ENCODE measurements at regions not wholly inside any gene's neighbourhood (a gene's known extent, or its start where the extent isn't known, plus 50 kb on each side); places are given as distances from the start of the nearest gene placed in this dataset.

DNA sequence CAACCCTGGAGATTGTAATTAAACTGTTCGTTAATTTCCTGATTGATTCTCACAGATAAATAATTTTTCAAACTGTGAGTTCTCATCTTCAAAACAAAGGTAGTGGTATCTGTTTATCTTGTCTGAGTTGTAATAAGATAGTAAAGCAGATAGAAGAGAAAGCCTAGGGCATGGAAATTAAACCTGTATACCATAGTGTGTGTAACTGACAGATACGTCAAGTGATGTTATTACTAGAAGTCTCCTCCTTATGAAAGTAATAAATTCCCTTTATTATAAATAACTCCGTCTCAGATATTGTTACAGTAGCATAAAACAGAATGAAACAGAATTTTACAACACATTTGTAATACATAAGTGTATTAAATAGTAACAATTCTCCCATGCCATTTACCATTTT lies 1065.1 kb downstream of the SLITRK1 start:
- DNase-seq (ENCODE audit: low read depth): no peak

DNA sequence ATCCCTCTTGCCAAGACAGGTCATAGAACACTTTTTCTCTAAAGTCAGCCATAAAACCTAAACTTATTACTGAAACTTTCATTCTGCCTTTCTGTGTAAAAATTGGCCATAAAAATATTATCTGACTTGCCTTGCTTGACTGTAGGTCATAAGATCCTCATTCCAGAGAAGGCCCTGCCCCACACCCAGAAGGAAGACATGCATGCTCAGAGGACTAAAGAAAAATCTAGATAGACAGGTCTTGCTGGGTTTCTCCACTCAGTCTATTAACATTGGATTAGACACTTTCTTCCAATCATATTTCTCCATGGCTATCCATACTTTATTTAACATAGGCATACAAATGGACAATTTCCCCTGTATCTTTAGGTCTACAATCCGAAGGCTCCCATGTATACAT lies 1066.5 kb downstream of the SLITRK1 start:
- DNase-seq (ENCODE audit: low read depth): no peak

DNA sequence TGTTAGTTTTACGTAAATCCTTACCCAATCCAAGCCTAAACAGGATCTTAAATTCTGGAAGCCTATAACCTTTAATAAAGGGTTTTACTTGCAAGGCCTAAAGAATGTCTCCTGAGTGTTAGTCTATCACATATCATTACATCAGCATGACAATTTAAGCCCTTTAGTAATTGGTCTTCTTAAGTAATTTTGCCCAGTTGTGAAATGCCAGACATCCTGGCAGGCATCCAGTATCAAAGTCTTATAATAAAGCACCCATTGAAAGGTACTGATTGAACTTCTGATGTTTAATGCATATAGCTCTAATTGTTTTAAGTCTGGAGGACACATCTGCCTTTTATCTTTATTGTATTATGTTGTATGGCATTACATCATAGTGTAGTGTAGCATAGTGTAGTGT lies 1078.9 kb downstream of the SLITRK1 start:
- DNase-seq (ENCODE audit: low read depth): no peak

DNA sequence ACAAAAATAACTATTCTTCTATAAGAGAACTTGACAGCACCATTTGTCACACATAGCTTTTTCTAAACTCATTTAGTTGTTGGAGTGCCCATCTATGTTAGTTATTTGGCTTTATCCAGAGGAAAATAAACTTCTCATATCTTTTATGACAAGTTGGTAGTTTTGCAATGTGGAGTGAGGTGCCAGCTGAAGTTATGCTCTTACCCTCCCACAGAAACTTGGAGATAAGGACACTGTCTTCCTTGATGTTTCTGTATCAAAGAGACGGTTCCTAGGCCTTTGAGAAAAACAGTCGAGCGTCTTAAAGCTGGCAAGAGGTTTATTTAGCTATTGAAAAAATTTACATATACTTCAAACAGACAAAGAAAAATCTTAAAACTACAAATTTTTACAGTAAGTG lies 1079.7 kb downstream of the SLITRK1 start:
- DNase-seq (ENCODE audit: low read depth): no peak

DNA sequence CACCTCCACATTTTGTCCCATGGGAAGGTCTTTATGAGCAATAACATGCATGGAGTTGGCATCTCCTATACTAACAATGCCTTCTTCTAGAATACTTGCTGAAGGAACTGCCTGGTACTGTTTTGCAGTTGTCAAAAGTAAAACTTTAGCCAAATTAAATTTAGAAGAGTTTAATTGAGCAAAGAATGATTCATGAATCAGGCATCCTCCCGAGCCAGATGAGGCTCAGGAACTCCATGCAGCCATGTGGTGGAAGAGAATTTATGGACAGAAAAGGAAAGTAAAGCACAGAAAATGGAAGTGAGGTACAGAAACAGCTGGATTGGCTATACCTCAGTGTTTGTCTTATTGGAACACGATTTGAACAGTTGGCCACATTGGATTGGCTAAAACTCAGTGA lies 1081.9 kb downstream of the SLITRK1 start:
- peak; percentile 23 for DNase-seq (ENCODE audit: low read depth)

DNA sequence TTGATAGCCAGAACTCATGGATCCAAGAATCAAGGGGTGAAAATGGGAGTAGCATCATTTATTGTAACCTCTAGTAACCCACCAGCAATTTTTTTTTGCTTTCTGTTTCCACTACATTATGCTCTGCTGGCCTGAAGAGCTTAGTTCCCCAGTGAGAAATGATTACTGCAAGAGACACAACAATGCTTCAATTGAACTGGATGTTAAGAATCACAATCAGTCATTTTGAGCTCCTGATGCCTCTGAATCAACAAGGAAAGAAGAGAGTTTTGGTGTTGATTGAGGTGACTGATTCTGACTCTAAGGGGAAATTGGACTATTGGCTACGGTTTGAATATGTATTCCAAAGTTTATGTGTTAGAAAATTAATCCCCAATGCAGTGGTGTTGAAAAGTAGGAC lies 1084.4 kb downstream of the SLITRK1 start:
- DNase-seq (ENCODE audit: low read depth): no peak

DNA sequence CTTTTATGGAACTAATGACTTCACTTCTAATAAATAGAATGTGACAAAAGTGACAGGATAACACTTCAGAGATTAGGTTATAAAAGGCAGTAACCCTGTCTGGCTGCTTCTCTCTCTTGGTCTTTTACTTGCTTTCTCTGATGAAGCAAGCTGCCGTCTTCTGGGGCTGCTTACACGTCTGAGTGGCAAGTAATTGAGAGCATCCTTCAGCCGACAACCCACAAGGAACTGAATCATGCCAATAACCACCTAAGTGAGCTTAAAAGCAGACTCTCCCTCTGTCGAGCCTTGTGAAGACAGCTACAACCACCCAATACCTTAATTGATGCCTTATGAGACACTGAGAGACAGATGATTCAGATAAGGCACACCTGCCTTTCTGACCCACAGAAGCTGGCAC lies 1091.2 kb downstream of the SLITRK1 start:
- no peak for DNase-seq (ENCODE audit: low read depth)

DNA sequence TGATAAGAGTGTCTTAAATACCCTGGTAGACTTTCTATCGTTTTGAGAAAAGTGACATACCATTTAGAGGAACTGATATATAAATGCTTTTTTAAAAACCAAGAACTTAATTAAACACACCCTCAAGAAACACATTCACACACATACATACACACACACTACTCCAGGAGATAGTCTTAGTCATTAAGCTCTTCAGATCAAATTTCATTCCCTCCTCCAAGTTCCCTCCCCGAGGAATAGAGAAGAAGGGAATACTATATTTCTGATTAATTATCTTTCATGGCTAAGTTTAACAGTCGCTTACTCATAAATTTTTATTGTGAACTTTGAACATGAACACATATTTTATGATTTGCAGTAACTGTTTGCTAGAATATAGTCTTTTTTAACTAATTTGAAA lies 1109.5 kb downstream of the SLITRK1 start:
- DNase-seq (ENCODE audit: low read depth): peak; percentile 17

DNA sequence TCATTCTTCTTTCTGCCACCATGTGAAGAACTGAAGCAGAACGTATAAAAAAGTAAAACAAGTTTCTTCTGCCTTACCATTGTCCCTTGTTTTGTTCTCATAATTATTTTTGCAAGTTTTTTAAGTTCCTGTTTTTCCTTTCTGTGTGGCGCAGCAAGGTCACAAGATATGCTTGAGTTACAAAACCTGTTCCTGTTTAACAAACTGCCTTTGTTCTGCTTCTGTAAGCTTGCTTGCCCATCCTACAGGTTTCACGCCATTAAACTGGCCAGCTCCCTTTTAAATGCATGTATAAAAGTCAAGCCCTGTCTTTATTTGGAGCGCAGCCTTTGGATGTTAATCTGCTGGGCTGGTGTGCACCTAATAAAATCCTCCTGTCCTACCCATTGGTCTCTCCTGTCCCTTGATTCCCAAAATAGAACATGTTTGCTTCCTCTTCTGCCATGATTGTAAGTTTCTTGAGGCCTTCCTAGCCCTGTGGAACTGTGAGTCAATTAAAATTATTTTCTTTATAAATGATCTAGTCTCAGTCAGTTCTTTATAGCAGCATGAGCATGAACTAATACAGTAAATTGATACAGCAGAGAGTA lies 1115.4 kb downstream of the SLITRK1 start:
- no peak for DNase-seq (ENCODE audit: low read depth)

DNA sequence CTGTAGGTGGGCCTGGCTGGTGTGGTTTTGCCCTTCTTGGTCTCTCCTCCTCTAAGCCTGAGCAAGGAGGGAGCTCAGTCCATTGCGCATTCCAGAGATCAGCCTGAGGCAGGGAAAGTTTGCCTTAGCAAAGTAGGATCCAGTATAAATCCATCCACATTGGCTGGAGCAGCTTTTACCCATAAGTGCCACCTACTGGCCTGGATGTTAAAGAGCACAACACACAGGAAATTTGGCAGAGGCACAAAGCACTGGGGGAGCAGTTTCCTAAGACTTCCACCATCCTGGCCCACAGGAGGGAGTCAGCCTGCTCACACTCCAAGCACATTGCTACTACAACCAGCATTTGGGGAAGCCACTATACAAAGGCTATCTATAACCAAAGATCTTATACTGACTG lies 1124.2 kb downstream of the SLITRK1 start:
- DNase-seq (ENCODE audit: low read depth): peak; percentile 46

DNA sequence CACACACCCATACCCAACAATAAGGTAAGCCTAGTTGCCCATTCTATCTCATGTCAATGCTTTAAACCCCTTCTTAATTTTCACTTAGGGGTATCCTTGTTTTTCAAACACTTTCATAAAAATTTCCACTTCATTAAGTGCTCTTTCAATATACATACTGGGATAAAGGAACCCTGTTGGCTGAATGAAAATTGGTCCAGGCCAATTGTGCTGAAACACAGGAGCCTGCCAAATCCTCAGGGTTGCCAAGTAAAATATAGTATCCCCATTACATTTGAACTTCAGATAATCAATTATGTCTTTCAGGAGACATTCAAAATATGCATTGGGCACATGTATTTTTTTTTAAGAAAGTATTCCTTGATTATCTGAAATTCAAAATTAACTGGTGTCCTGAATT lies 1131.1 kb downstream of the SLITRK1 start:
- no peak for DNase-seq (ENCODE audit: low read depth)

DNA sequence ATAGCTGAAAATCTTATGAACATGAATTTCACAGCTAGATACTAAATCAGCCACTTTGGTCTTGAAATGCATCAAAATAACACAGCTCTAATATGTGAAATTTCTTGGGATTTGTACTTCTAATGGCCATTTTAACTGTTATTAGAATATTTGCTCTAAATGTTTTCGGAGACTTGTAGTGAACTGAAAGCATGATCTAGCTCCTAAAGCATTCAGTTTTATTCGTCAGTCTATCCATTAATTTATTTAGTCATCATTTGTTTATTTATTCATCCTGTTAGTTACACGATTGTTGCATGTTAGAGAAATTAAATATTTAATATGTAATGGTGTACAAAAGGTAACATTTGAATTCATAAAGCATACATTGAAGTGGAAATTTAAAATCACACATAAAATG lies 1132.7 kb downstream of the SLITRK1 start:
- DNase-seq (ENCODE audit: low read depth): peak; percentile 36

DNA sequence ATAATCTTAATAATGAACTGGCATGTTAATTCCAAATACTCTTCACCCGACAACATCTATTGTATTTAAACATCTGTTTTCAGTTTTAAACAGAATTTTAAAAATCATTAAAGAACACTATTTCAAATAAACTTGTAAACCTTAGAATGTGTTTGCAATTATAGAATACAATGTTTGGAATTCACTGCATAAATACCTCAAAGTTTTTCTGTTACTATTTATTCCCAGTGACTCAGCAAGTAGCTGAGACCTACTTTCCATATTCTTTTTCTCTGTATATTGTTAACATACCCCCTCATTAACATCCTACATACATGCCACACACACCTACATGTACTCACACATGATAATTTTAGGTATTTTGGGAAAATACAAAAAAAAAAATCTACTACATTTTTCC lies 1134.3 kb downstream of the SLITRK1 start:
- DNase-seq (ENCODE audit: low read depth): peak; percentile 20

DNA sequence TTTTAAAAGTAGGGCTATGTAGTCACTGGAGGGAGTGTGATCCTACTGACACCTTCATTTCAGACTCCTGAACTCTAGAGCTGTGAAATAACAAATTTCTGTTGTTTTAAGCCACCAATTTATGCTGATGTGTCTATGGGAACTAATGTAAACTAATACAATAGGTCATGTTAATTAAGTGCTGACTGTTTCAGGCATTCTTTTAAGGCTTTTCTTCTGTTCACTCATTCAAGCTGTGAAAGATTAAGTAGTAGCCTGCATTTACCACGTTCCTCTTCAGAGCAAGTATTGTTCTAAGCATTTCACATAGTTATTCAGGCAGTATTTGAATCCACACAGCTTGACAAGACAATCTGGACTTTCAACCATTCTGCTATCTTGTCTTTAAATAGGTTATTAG lies 1135.0 kb downstream of the SLITRK1 start:
- no peak for DNase-seq (ENCODE audit: low read depth)

DNA sequence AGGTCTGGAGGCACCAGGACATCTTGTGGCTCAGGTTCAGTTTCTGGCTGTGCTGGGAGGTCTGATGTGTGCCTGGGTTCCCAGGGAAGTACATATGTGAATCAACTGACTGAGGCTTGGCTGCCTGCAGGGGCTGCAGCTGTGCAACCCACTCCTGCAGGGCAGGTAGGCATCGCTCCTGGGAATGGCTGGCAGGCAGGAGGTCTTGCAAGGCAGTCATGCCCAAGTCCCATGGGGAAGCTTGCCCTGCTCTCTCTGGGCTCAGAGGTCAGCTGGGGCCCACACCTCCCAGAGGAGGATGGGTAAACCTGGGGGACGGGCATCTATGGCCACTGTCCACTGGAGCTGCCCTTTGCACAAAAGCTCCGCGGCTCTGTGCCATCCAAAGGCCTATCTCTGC lies 1141.8 kb downstream of the SLITRK1 start:
- no peak for DNase-seq (ENCODE audit: low read depth)

DNA sequence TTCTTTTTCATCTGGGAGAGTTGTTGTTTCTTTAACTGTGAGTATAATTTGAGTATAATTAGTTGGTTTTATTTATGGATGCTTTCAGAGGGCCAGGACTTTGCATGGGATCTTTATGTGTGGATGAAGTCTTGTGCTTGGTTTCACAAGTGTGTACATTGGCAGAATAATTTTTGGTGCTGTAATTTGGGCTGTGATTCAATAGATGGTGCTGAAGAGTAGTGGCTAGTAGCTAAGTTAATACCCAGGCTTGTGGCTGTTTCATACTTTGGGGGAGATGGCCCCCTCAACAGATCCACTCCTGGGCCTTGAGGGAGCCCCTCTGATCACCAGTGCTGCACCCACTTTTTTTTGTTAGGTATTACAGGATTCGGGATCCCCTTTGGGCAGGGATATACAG lies 1142.4 kb downstream of the SLITRK1 start:
- peak; percentile 8 for DNase-seq (ENCODE audit: low read depth)

DNA sequence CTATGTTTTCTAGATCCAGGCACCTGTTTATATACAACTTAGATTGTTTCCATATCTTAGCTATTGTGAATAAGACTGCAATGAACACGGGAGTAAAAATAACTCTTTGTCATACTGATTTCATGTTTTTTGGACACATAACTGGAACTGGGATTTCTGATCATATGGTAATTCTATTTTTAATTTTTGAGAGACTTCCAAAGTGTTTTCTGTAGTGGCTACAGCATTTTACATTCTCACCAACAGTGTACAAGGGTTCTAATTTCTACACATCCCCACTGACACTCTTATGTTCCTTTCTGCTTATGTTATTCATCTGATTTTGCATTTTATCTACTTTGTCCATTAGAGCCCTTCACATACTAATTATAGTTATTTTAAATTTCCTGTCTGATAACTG lies 1152.9 kb downstream of the SLITRK1 start:
- no peak for DNase-seq (ENCODE audit: low read depth)

DNA sequence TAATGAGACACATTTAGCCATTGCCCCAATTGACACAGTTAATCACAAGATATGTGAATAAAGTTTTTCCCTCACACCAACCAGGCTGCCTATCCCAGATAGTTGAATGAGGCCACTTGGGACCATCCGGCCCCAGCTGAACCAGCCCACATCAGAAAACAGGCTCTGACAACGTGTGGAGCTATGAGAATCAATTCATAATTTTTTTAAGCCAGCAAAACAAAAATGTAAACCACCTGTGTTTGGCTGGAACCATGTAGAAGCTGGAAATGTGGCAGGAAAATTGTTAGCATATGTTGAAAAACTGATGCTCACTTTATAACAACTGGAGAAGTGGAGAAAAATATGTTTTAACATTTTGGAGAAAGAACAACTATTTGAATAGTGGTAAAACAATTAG lies 1161.3 kb downstream of the SLITRK1 start:
- no peak for DNase-seq (ENCODE audit: low read depth)

DNA sequence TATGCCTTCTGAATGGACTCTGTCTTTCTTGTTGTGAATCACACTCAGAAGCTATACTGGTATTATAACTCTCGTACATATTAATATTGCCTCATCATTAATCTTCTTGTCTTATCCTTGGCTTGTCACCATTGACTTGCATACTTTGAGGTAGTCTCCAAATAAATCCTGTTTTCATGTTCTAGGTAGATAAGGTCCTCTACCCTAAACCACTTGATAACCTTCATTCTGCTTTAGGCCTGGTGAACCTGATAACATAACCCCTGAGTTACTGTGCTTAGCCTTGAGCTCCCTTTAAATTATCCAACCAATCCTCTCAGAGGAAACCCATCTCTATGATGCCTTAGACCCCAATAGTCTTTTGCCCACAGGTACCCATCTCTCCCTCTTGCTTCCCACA lies 1162.3 kb downstream of the SLITRK1 start:
- no peak for DNase-seq (ENCODE audit: low read depth)

DNA sequence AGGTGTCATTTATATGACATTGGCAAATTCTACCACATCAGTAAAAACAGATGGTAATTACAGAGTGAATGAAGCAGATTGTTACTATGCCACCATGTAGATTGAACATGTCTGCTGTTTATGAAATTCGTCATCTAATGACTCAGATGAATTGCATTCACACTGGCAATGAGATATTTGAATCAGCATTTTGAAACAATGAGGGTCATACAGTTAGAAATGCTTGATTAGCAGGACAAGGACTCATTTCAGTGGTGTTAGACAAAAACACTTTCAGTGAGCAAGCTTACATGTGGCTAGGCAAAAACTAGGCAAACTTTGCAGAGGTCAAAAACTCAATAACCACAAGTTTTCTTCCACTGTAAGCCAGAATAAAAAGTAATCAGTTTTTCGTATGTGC lies 1165.0 kb downstream of the SLITRK1 start:
- DNase-seq (ENCODE audit: low read depth): peak; percentile 90

DNA sequence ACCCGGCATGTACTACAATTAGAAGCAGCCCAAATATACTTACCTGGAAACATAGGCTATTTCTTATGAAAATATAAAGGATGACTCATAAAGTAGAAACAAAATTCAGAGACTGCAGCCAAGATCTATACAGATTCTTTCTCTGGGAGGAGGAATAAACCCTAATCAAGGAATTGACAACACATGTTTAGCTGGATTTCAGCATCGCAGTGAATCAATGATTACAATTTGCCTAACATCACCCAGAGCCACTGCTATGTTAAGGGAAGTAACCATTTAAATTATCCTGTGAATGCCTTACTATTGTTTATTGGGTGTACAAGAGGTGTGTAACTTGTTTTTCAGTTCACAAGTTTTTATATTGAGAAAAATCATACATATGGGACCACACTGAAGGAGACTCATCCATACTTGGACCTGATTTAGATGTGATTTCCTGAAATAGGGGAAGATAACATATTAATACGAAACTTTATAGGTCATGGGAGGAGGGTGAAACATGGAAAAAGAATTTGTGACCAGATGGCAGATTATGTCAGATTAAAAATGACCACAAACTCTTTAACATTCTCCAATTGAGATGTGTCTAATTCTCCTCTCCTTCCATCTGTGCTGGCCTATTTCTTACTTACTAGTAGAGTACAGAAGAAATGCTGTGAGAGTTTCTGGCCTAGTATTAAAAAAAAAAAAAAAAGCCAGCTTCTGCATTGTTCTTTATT lies 1168.4 kb downstream of the SLITRK1 start:
- DNase-seq (ENCODE audit: low read depth): peak; percentile 65

DNA sequence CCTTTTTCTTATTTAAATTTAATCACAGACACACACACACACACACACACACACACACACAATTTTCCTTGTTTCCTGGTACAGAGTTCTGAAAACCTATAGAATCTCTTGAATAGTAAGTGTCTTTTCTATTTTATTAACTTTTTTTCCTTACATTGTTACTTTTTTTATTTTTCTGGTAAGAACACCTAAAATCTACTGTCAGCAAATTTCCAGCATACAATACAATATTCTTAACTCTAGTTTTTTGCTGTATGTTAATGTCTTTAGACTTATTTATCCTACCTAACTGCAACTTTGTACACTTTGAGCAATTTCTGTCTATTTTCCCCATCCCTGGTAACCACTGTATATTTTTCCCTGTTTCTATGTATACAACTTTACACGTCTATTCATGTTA lies 1179.8 kb downstream of the SLITRK1 start:
- no peak for DNase-seq (ENCODE audit: low read depth)

DNA sequence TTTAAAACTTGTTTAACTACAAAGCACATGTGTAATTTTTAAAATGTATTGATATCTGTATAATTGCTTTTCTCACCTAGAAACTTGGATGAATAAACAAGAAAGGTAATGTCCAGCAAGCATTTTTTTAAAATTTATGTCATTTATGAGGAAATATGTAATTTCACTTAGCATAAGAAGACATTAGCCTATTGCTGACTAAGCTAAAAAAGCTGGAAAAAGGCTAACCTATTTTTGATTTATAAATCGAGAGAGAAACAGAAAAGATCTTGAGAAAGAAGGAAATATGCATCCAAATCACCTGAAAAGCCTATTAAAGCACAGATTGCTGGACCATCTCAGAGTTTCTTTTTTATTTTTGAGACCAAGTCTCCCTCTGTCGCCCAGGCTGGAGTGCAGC lies 1181.3 kb downstream of the SLITRK1 start:
- DNase-seq (ENCODE audit: low read depth): no peak

DNA sequence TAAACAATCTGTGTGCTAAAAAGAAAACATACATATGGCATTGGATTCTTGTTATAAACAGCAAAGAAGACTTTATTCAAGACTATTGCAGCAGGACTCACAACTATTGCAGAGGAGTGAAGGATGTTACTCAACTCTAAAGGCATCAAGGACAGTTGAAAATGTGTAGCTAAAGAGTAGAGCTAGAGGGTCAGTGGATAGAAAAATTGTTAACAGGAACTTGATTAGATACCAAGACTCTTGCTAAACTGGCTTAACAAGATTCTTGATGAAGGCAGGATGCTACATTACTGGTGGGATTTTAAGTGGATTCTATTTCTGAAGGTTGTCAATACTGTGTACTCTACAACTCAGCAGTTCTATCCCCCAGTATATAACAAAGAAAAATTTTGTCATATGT lies 1183.3 kb downstream of the SLITRK1 start:
- no peak for DNase-seq (ENCODE audit: low read depth)

Measured in ELR (cell line).